HepG2 (cell line): ENCODE measurements at regions not wholly inside any gene's neighbourhood (a gene's known extent, or its start where the extent isn't known, plus 50 kb on each side); places are given as distances from the start of the nearest gene placed in this dataset.

ENCODE experiments used
- ATAC-seq: fragments of 200-7000 bp; cut with Tn5 transposase; 3 replicates; pipeline ENCODE4 v1.9.1; 2020; ENCODE audit warnings: mild to moderate bottlenecking, moderate library complexity
- BruUV-seq: library from RNA; stranded (reverse); fragments of 400-500 nt; replicated peaks from 2 replicates; lab custom pipeline; 2021; lab: Mats Ljungman, UMichigan
- CTCF ChIA-PET: fragments of 300-600 bp; formaldehyde crosslinking; extraction: SDS; loops from one replicate; lab custom pipeline; 2021; ENCODE audit warnings: low total read pairs, inconsistent platforms, low intra/inter-chr PET ratio; lab: Yijun Ruan, JAX
- POLR2A ChIA-PET: fragments of 350-600 bp; sonication (Branson Sonifier 250); formaldehyde crosslinking; loops from one replicate; lab custom pipeline; 2020; ENCODE audit warnings: antibody characterized with exemption, inconsistent platforms; lab: Yijun Ruan, JAX
- DNase-seq: peaks from one replicate; pipeline ENCODE4 v3.0.0-alpha.2; 2015; ENCODE audit warnings: low spot score
- FAIRE-seq: peaks from 3 replicates; lab custom pipeline; 2011; peaks lifted over from hg19 to GRCh38; lab: Jason Lieb, UNC
- H2AFZ ChIP-seq: one replicate; pipeline ENCODE4 v1.6.1; 2011; ENCODE audit warnings: low read length, inconsistent platforms
- H3K27ac ChIP-seq: fragments of 300-600 bp; 3 replicates; pipeline ENCODE4 v1.8.0; 2011; ENCODE audit warnings: mixed run types, mild to moderate bottlenecking, mixed read lengths, low read length, inconsistent platforms; ENCODE audit not compliant: insufficient read depth; ENCODE audit errors: extremely low read length
- H3K27me3 ChIP-seq, 2 experiments: fragments of 200-600 bp in 1 of 2; 2 replicates in 1 of 2; 3 replicates in 1 of 2; pipeline versions ENCODE4 v1.6.0 to v1.8.0; 2011; ENCODE audit warnings: low read length in 2 of 2, mild to moderate bottlenecking in 2 of 2, moderate library complexity in 2 of 2, inconsistent platforms in 1 of 2; ENCODE audit not compliant: insufficient read depth in 2 of 2, control insufficient read depth in 1 of 2
- H3K36me3 ChIP-seq, 2 experiments: fragments of 200-600 bp in 1 of 2; replicated peaks in 1 of 2; 2 replicates in 1 of 2; 3 replicates in 1 of 2; pipeline versions ENCODE4 v1.5.1 to v1.8.0; 2011; ENCODE audit warnings: low read length in 2 of 2, inconsistent platforms in 1 of 2; ENCODE audit not compliant: insufficient read depth in 2 of 2, control insufficient read depth in 1 of 2
- H3K4me1 ChIP-seq: 2 replicates; pipeline ENCODE4 v1.5.1; 2012; ENCODE audit warnings: low read length, inconsistent platforms; ENCODE audit not compliant: insufficient read depth
- H3K4me2 ChIP-seq: 2 replicates; pipeline ENCODE4 v1.6.0; 2011; ENCODE audit warnings: low read depth, low read length, inconsistent platforms
- H3K4me3 ChIP-seq, 3 experiments: fragments of 200-600 bp in 1 of 3; sonication (generic), shearing (Covaris generic) in 1 of 3; replicated peaks in 1 of 3; 2 replicates each; pipeline ENCODE4 v1.5.1; 2011 to 2016; ENCODE audit warnings: low read length in 3 of 3, inconsistent platforms in 2 of 3, low read depth in 2 of 3, mild to moderate bottlenecking in 2 of 3, control low read depth in 1 of 3, mixed read lengths in 1 of 3; ENCODE audit not compliant: insufficient read depth in 1 of 3
- H3K79me2 ChIP-seq: one replicate; pipeline ENCODE4 v1.6.1; 2011; ENCODE audit warnings: low read length, inconsistent platforms; ENCODE audit not compliant: insufficient read depth
- H3K9ac ChIP-seq: 2 replicates; pipeline ENCODE4 v1.6.0; 2011; ENCODE audit warnings: mild to moderate bottlenecking, low read depth, low read length, inconsistent platforms; ENCODE audit not compliant: insufficient read depth
- H3K9me3 ChIP-seq: 2 replicates; pipeline ENCODE4 v1.5.1; 2012; ENCODE audit warnings: mild to moderate bottlenecking, low read length
- H4K20me1 ChIP-seq: 2 replicates; pipeline ENCODE4 v1.6.0; 2011; ENCODE audit warnings: inconsistent platforms, mild to moderate bottlenecking, low read length, moderate library complexity; ENCODE audit not compliant: insufficient read depth
- ELF3 ChIP-seq: IDR thresholded peaks from 2 replicates; pipeline ENCODE4 v1.6.1; 2016; ENCODE audit warnings: missing genetic modification reagents, missing compliant biosample characterization
- HDAC1 ChIP-seq: sonication (generic); formaldehyde crosslinking; IDR thresholded peaks from 2 replicates; pipeline ENCODE4 v1.5.1; 2020; ENCODE audit warnings: mild to moderate bottlenecking, missing genetic modification reagents
- HNRNPH1 ChIP-seq: fragments of 200-400 bp; formaldehyde crosslinking; optimal IDR thresholded peaks from 2 replicates; pipeline ENCODE3; 2017; ENCODE audit warnings: mild to moderate bottlenecking, low read depth, low read length
- JARID2 ChIP-seq: sonication (generic); formaldehyde crosslinking; IDR thresholded peaks from 2 replicates; pipeline ENCODE4 v1.8.1; 2023; ENCODE audit warnings: missing genetic modification reagents, inconsistent platforms; ENCODE audit not compliant: insufficient replicate concordance
- KMT2A ChIP-seq: sonication (generic); formaldehyde crosslinking; IDR thresholded peaks from 2 replicates; pipeline ENCODE4 v1.4.0; 2020; ENCODE audit warnings: missing genetic modification reagents
- MAZ ChIP-seq, 2 experiments: sonication (generic) in 1 of 2; formaldehyde crosslinking in 1 of 2; IDR thresholded peaks; 2 replicates each; pipeline versions ENCODE4 v1.5.0 to v1.6.1; 2012 to 2020; ENCODE audit warnings: low read depth in 2 of 2, mild to moderate bottlenecking in 2 of 2, borderline replicate concordance in 1 of 2, improper control_type of control experiment in 1 of 2, low read length in 1 of 2, missing genetic modification reagents in 1 of 2, moderate library complexity in 1 of 2
- MEIS1 ChIP-seq: sonication (generic); formaldehyde crosslinking; IDR thresholded peaks from 2 replicates; pipeline ENCODE4 v1.9.0; 2021; ENCODE audit warnings: mild to moderate bottlenecking, missing genetic modification reagents, moderate library complexity, borderline replicate concordance
- PATZ1 ChIP-seq: sonication (generic); formaldehyde crosslinking; IDR thresholded peaks from 2 replicates; pipeline ENCODE4 v1.4.0; 2020; ENCODE audit warnings: missing genetic modification reagents
- PAXIP1 ChIP-seq: sonication (generic); formaldehyde crosslinking; conservative IDR thresholded peaks from 2 replicates; pipeline ENCODE4 v1.4.0; 2020; ENCODE audit warnings: mild to moderate bottlenecking, missing genetic modification reagents, moderate library complexity
- PRDM10 ChIP-seq: sonication (generic); formaldehyde crosslinking; IDR thresholded peaks from 2 replicates; pipeline ENCODE4 v1.4.0; 2020; ENCODE audit warnings: low read depth, missing genetic modification reagents
- SETDB1 ChIP-seq: sonication (generic); formaldehyde crosslinking; IDR thresholded peaks from 2 replicates; pipeline ENCODE4 v1.5.1; 2020; ENCODE audit warnings: missing genetic modification reagents, mild to moderate bottlenecking, borderline replicate concordance
- ZNF619 ChIP-seq: sonication (generic); formaldehyde crosslinking; IDR thresholded peaks from 2 replicates; pipeline ENCODE4 v1.4.0; 2020; ENCODE audit warnings: mild to moderate bottlenecking, missing genetic modification reagents
- WGBS: methylation state at CpG from one replicate; pipeline ENCODE4 v1.1.6; 2017; ENCODE audit warnings: low lambda C conversion rate; 5-methylcytosine and 5-hydroxymethylcytosine counted together
- in situ Hi-C: cut with HindIII; loops from 2 replicates; pipeline ENCODE4 v1.10.0; 2017; ENCODE audit warnings: low pct_unique_long_range_greater_than_20kb; ENCODE audit not compliant: extremely low pct_ligation_motif_present
- intact Hi-C: fragments of 100-400 bp; cut with micrococcal nuclease; formaldehyde crosslinking; loops from one replicate; pipeline ENCODE4 v1.10.0; 2022; ENCODE audit not compliant: unreplicated experiment

- TF ChIP-seq PRDM10 (CRISPR knock-in tag) (no peak), ZNF619 (CRISPR knock-in tag) (no peak)
Observed at GRCh38 chr3:150179330-150179729, 208.6 kb upstream of the PFN2 start (continued).

DNA sequence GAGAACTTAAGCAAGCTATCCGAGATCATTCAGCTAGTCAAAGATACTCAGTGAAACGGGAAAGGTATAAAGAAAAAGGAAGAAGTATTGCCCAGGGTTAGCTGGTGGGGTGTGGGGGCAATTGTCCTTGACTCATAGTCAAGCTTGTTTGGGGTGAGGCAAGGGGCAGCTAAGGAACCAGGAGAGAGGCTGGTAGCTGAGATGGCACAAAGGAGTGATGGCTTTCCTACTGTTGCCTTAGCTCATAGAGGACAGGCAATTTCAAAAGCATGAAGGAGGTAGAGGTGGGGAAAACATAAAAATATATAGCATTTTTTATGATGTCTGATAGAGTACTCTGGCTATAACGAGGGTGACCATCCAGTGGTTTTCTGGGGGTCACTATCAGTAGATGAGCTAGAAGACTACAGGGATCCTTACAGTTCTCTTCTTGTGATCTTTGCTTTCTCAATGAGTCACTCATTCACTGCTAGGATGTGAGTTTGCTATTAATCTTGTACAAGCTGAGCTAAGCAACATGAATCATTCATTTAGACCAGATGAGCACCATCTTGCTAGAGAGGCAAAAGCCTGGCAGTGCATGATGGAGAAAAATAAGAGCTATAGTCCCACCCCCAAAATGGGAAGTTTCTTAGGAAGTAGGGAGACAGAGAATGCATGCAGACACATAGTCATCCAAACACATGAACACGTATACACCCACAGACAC, 207.1 kb upstream of the PFN2 start:
- POLR2A ChIA-PET: no interaction called here
- intact Hi-C loops: no loop called here
- no peaks in the 10 kb centered on the region for H3K79me2 ChIP-seq
- H4K20me1 ChIP-seq: no peaks in the 10 kb centered on the region
- WGBS: 36% methylated on average over 4 of the region's 4 CpGs
- H3K9ac ChIP-seq: no peak overlapping the region
- in situ Hi-C loops: no loop called here
- no TSS peak for BruUV-seq
- DNase-seq (no peak), ATAC-seq (no peak), FAIRE-seq (no peak)
- H2AFZ ChIP-seq: no peak overlapping the region
- H3K27ac ChIP-seq: no peak overlapping the region
- CTCF ChIA-PET: no interaction called here
- no peaks in the 10 kb centered on the region for H3K36me3 ChIP-seq
- no peak overlapping the region for H3K4me2 ChIP-seq
- H3K9me3 ChIP-seq: no peaks in the 10 kb centered on the region
- H3K27me3 ChIP-seq: no peaks in the 10 kb centered on the region
- no peak overlapping the region for H3K4me3 ChIP-seq
- H3K4me1 ChIP-seq: peaks cover 12% of the 10 kb centered on the region; the same call in 1 of the 2 replicates
- TF ChIP-seq MAZ (IDR thresholded peaks at IDR 0.05; ENCODE audit: borderline replicate concordance, low read depth, low read length): no peak
- no peak for TF ChIP-seq MAZ (CRISPR knock-in tag; IDR thresholded peaks at IDR 0.05; ENCODE audit: low read depth)
- TF ChIP-seq PATZ1 (CRISPR knock-in tag): no peak
- no peak for TF ChIP-seq ELF3
- no peak for TF ChIP-seq KMT2A (CRISPR knock-in tag)
- no peak for TF ChIP-seq MEIS1 (CRISPR knock-in tag)
- TF ChIP-seq HNRNPH1: no peak
- no peak for TF ChIP-seq SETDB1
- no peak for TF ChIP-seq HDAC1 (CRISPR knock-in tag)
- TF ChIP-seq JARID2 (CRISPR knock-in tag): no peak
- TF ChIP-seq PAXIP1 (CRISPR knock-in tag): no peak
